Stimulated activated naive B cell treated with anti-CD40 and anti-IgM and Interleukin-4, amounts not matched to agents 10 μg/mL and 1 μg/mL and 100 μg/mL, for 72 hours (primary cell): ENCODE measurements at regions not wholly inside any gene's neighbourhood (a gene's known extent, or its start where the extent isn't known, plus 50 kb on each side); places are given as distances from the start of the nearest gene placed in this dataset.
"Not testable (repeated sequence)": the region's sequence is repeated elsewhere in the genome, so short reads cannot be mapped to it uniquely, and the experiment has no call there.

Experiments
- ATAC-seq, 2 donors: fragments of 150-1000 bp; cut with Tn5 transposase; replicated peaks; 2 replicates each; pipeline ENCODE4 v1.10.0; 2021; ENCODE audit warnings: moderate library complexity in 1 of 2
- DNase-seq: peaks from one replicate; pipeline ENCODE4 v3.0.0; 2021
- H3K27ac Mint-ChIP-seq: one replicate; pipeline ENCODE4 v1.8.0; 2022; ENCODE audit warnings: mild to moderate bottlenecking, mixed read lengths
- H3K27me3 Mint-ChIP-seq, 2 donors: one replicate each; pipeline ENCODE4 v1.8.0; 2022; ENCODE audit warnings: mixed read lengths in 2 of 2
- H3K36me3 Mint-ChIP-seq, 2 donors: one replicate each; pipeline ENCODE4 v1.8.0; 2022; ENCODE audit warnings: mixed read lengths in 2 of 2, mild to moderate bottlenecking in 1 of 2
- H3K4me1 Mint-ChIP-seq, 2 donors: one replicate each; pipeline ENCODE4 v1.8.0; 2022; ENCODE audit warnings: mixed read lengths in 2 of 2, mild to moderate bottlenecking in 1 of 2
- H3K4me3 Mint-ChIP-seq, 2 donors: one replicate each; pipeline ENCODE4 v1.8.0; 2022; ENCODE audit warnings: mild to moderate bottlenecking in 2 of 2, mixed read lengths in 2 of 2, moderate library complexity in 1 of 2
- H3K9me3 Mint-ChIP-seq, 2 donors: one replicate each; pipeline ENCODE4 v1.8.0; 2022; ENCODE audit warnings: mixed read lengths in 2 of 2, mild to moderate bottlenecking in 1 of 2

DNA sequence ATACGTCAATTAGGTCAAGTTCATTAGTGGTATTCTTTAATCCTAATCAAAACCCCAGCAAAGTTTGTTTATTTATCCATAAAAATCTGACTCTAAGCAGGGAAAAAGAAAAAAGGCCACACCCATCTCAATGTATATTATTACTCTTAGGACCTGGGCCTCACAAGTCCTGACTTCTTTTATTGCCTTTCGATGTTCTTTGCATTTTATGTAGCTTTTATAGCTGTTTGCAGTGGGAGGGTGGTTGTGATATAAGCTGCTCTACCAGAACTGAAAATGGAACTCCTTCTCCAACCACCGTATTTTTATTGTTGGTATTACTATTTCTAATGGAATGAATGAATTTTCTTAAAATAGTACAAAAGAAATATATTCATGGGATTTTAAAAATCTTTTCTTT, 163.3 kb upstream of the FAM47C start:
- no peaks in the 10 kb centered on the region for H3K4me1 Mint-ChIP-seq
- no peaks in the 10 kb centered on the region for H3K36me3 Mint-ChIP-seq
- no peak for ATAC-seq
- no peak overlapping the region for H3K4me3 Mint-ChIP-seq
- no peak overlapping the region for H3K27ac Mint-ChIP-seq
- DNase-seq: no peak
- no peaks in the 10 kb centered on the region for H3K9me3 Mint-ChIP-seq
- no peaks in the 10 kb centered on the region for H3K27me3 Mint-ChIP-seq

DNA sequence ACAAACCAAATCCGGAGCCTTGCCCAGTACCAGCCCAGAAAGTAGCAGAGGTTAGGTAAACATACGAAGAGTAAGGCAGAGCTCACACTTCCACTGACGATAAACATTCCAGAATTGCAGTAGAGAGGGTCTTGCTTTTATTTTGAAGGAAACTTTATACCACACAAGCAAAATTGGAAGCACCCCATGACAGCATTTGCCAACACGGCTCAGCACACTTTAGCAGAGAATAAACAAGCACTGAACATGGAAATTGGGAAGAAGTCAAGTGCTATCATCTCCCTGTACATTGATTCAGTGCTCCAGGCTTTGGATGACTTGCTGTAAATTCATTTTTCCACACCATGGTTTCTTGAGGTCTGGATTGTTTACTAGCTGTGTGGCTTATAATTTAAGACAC, 160.7 kb upstream of the FAM47C start:
- DNase-seq: no peak
- H3K27me3 Mint-ChIP-seq: peaks cover 0 to 4% of the 10 kb centered on the region in 2 donors
- H3K9me3 Mint-ChIP-seq: no peaks in the 10 kb centered on the region
- H3K4me3 Mint-ChIP-seq: no peak overlapping the region
- H3K36me3 Mint-ChIP-seq: no peaks in the 10 kb centered on the region
- no peaks in the 10 kb centered on the region for H3K4me1 Mint-ChIP-seq
- ATAC-seq: no peak
- no peak overlapping the region for H3K27ac Mint-ChIP-seq

DNA sequence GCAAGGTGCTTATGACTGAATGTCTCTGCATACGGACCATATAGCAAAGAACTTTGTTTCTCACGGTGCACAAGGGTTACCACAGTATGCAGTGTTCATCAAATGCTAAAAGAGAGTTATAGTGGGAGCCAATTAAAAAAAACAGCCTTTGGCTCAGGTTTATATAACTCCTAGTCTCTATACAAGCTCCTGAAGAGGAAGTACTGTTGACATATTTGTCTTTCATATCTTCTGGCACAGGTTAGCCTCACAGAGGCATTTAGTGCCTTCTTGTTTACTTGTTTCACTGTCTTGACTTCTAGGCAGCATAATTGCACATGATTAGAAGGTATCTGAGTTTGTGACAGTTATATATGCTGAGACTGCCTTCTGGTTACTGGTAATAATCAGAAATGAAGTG, 158.8 kb upstream of the FAM47C start:
- Mint-ChIP-seq H3K36me3 (no peaks in the 10 kb centered on the region), H3K4me3 (no peak overlapping the region), H3K27ac (no peak overlapping the region), H3K4me1 (no peaks in the 10 kb centered on the region), H3K27me3 (peaks cover 0 to 4% of the 10 kb centered on the region in 2 donors), H3K9me3 (no peaks in the 10 kb centered on the region)
- ATAC-seq: no peak
- no peak for DNase-seq

DNA sequence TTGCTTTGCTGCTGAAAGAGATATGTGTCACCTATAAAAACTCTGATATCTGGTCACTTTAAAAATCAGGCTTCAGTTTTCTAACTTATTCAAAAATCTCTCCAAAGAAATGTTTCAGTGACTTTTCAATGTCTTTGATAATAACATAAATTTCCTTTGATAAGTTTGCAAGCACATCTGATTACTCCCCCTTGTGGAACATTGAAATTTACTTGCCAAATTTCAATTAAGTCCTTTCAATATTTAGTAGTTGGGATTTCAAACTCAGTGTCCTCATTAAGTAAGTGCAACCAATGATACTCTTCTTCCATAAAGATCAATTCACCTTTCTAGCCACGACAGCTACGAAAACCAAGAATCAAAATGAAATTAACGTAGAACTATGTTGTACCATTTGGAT, 151.3 kb upstream of the FAM47C start:
- Mint-ChIP-seq H3K9me3 (no peaks in the 10 kb centered on the region), H3K4me3 (no peak overlapping the region), H3K4me1 (no peaks in the 10 kb centered on the region), H3K27me3 (peaks cover 0 to 5% of the 10 kb centered on the region in 2 donors), H3K36me3 (no peaks in the 10 kb centered on the region), H3K27ac (no peak overlapping the region)
- ATAC-seq (no peak), DNase-seq (no peak)

GRCh38 chrX:36859231-36859630, 148.9 kb upstream of the FAM47C start:
- no peak overlapping the region for H3K4me3 Mint-ChIP-seq

DNA sequence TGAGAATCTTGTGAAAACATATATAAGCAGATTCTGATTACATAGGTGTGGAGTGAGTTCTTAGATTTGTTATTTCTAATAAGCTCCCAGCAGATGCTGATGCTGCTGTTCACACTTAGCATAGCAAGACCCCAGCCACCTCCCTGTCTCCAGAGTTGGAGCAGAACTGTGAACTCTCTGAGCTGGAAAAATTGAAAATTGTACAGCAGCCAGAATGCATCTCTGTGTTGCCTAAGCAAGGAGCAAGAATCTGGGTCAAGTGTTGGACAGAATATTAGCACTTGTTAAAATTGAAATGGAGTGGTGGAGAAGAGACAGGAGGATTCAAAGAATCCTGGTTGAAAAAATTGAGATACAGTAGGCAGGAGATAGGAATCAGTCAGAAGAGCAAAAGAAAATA, 146.6 kb upstream of the FAM47C start:
- H3K27ac Mint-ChIP-seq: no peak overlapping the region

More at GRCh38 chrX:36859231-36859630, 148.9 kb upstream of the FAM47C start:
- Mint-ChIP-seq H3K9me3 (no peaks in the 10 kb centered on the region), H3K27ac (no peak overlapping the region), H3K27me3 (peaks cover 0 to 5% of the 10 kb centered on the region in 2 donors), H3K36me3 (no peaks in the 10 kb centered on the region), H3K4me1 (no peaks in the 10 kb centered on the region)
- no peak for ATAC-seq
- DNase-seq: no peak

DNA sequence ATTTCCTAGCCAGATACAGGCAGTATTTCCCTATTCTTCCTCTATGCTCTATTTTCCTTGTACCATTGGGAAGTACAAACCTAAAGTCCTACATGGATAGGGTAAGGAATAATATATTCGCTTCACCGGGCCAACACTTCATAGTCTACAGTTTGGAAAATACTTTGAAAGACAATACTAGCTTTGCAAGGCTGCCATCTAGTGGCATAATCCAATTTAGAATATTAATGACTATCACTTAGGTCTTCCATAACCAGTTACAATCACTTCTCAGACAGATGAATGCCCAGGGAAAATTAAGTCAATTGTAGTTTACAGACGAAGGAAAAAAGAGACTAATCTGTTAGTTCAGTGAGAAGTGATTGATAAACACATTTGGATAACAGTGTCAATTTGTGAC, 141.0 kb upstream of the FAM47C start:
- Mint-ChIP-seq H3K9me3 (no peaks in the 10 kb centered on the region), H3K27ac (no peak overlapping the region), H3K4me1 (no peaks in the 10 kb centered on the region), H3K27me3 (peaks cover 5 to 18% of the 10 kb centered on the region in 2 donors), H3K4me3 (no peak overlapping the region), H3K36me3 (no peaks in the 10 kb centered on the region)
- no peak for DNase-seq
- ATAC-seq: no peak

More for the DNA sequence above, 146.6 kb upstream of the FAM47C start:
- peaks cover 0 to 12% of the 10 kb centered on the region in 2 donors for H3K27me3 Mint-ChIP-seq
- no peaks in the 10 kb centered on the region for H3K9me3 Mint-ChIP-seq
- H3K4me1 Mint-ChIP-seq: no peaks in the 10 kb centered on the region
- H3K36me3 Mint-ChIP-seq: no peaks in the 10 kb centered on the region
- DNase-seq (no peak), ATAC-seq (no peak)
- no peak overlapping the region for H3K4me3 Mint-ChIP-seq

DNA sequence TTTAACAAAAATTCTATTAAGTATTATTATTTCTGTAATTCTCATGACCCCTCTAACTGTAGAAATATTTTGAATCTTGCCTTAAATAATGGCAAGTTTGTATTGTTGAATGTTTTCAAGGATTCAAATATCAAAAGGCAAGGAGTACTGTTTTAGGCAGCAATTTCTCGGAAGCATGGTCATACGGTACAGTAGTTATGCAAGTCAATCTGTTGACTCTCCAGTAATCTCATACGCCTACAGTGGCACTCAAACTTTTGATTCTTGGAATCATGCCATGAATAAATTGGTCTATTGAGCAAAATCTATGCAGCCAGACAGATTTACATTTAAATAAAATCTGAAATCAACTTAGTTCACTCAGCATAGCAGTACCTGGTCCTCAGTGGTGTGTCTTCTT, 139.6 kb upstream of the FAM47C start:
- Mint-ChIP-seq H3K27ac (no peak overlapping the region), H3K36me3 (no peaks in the 10 kb centered on the region), H3K27me3 (peaks cover 5 to 18% of the 10 kb centered on the region in 2 donors), H3K9me3 (no peaks in the 10 kb centered on the region), H3K4me3 (no peak overlapping the region), H3K4me1 (no peaks in the 10 kb centered on the region)
- DNase-seq (no peak), ATAC-seq (no peak)

GRCh38 chrX:36869457-36869856, 138.7 kb upstream of the FAM47C start:
- Mint-ChIP-seq H3K9me3 (no peaks in the 10 kb centered on the region), H3K36me3 (no peaks in the 10 kb centered on the region), H3K4me1 (no peaks in the 10 kb centered on the region), H3K4me3 (no peak overlapping the region), H3K27me3 (peaks cover 5 to 18% of the 10 kb centered on the region in 2 donors), H3K27ac (no peak overlapping the region)
- no peak for DNase-seq
- ATAC-seq: no peak

DNA sequence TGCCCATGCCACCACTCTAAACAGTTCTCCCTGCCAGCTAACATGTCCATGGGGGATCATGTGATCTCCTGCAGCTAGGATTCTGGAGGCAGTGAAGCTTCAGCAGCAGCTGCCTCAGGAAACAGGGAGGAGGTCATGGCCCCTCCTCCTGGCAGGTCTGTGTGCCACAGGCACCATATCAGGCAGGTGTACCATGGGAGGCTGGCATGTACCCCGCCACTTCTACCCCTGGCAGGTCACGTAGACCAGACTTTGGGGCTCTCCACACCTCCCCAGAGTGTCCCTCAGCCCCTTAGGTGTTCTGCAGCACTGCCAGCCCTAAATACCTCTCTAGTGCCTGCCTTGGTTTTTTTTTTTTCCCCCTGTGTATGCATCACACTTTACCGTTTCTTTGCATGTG, 110.5 kb upstream of the FAM47C start:
- Mint-ChIP-seq H3K9me3 (no peaks in the 10 kb centered on the region), H3K27ac (no peak overlapping the region), H3K27me3 (no peaks in the 10 kb centered on the region), H3K4me1 (no peaks in the 10 kb centered on the region), H3K36me3 (no peaks in the 10 kb centered on the region), H3K4me3 (no peak overlapping the region)
- ATAC-seq: no peak
- no peak for DNase-seq

DNA sequence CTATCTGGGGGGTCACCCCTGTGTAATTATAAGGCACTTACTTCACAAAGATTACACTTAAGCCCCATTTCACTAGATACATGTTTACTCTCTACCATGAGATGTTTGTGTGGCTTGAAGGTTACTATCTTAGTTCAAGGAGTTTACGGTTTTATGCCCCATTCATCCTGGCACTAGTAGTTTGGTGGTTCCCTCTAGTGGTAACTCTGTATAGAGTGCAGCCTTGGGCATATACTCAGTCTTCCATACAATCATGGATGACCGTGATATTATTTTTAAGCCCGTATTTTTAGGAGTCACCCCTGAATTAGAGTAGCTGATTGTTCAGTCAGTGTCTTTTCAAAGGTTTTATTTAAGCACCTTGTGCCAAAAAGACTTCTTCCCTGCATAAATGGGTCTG, 109.9 kb upstream of the FAM47C start:
- DNase-seq (no peak), ATAC-seq (no peak)
- Mint-ChIP-seq H3K4me1 (no peaks in the 10 kb centered on the region), H3K4me3 (no peak overlapping the region), H3K27me3 (no peaks in the 10 kb centered on the region), H3K9me3 (no peaks in the 10 kb centered on the region), H3K27ac (no peak overlapping the region), H3K36me3 (no peaks in the 10 kb centered on the region)

DNA sequence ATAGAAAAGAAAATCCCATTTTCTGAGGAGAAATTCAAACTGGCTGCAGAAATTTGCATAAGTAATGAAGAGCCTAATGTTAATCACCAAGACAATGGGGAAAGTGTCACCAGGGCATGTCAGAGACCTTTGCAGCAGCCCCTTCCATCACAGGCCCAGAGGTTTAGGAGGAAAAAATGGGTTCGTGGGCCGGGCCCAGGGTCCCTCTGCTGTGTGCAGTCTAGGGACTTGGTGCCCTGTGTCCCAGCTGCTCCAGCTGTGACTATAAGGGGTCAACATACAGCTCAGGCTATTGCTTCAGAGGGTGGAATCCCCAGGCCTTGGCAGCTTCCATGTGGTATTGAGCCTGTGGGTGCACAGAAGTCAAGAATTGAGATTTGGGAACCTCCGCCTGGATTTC, 103.6 kb upstream of the FAM47C start:
- not testable (repeated sequence) for H3K27me3 Mint-ChIP-seq, H3K27ac Mint-ChIP-seq, H3K4me1 Mint-ChIP-seq, DNase-seq, H3K36me3 Mint-ChIP-seq, H3K9me3 Mint-ChIP-seq, H3K4me3 Mint-ChIP-seq, ATAC-seq

GRCh38 chrX:36908801-36909675, 99.1 kb upstream of the FAM47C start:
- DNase-seq (no peak), ATAC-seq (peak; percentile 45 to 63)
- Mint-ChIP-seq H3K27ac (no peak overlapping the region), H3K27me3 (no peaks in the 10 kb centered on the region), H3K4me3 (no peak overlapping the region), H3K9me3 (peaks cover 3 to 7% of the 10 kb centered on the region in 2 donors), H3K4me1 (no peaks in the 10 kb centered on the region), H3K36me3 (no peaks in the 10 kb centered on the region)

DNA sequence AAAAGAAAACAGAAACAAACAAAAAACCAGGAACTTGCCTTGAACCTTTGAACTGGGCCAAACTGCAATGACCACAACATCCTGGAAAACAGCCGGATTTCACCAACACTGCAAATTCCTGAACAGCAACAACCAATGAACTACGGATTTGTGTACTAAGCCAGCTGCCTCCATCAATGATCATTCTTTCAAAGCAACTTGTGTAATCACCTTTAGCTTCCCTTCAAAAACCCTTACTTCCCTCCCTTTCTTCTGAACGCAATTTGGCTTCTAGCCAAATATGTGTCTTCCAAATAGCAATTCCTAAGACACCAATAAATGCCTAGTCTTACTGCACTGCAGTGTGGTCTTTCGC, 98.5 kb upstream of the FAM47C start:
- no peak for DNase-seq
- Mint-ChIP-seq H3K4me3 (no peak overlapping the region), H3K36me3 (no peaks in the 10 kb centered on the region), H3K9me3 (peaks cover 0 to 7% of the 10 kb centered on the region in 2 donors), H3K27ac (no peak overlapping the region), H3K27me3 (no peaks in the 10 kb centered on the region), H3K4me1 (no peaks in the 10 kb centered on the region)
- ATAC-seq: no peak

GRCh38 chrX:36913551-36913950, 94.6 kb upstream of the FAM47C start:
- H3K36me3 Mint-ChIP-seq: no peaks in the 10 kb centered on the region
- H3K4me1 Mint-ChIP-seq: no peaks in the 10 kb centered on the region
- DNase-seq (no peak), ATAC-seq (no peak)
- no peak overlapping the region for H3K27ac Mint-ChIP-seq
- H3K4me3 Mint-ChIP-seq: no peak overlapping the region
- H3K9me3 Mint-ChIP-seq: peaks cover 0 to 3% of the 10 kb centered on the region in 2 donors
- H3K27me3 Mint-ChIP-seq: no peaks in the 10 kb centered on the region
